A549 (cell line): ENCODE measurements at regions not wholly inside any gene's neighbourhood (a gene's known extent, or its start where the extent isn't known, plus 50 kb on each side); places are given as distances from the start of the nearest gene placed in this dataset.

Source experiments
- BHLHE40 ChIP-seq: IDR thresholded peaks from 2 replicates; pipeline ENCODE4 v1.6.1; 2012; ENCODE audit warnings: low read depth, low read length, inconsistent platforms
- CEBPB ChIP-seq, 2 experiments: fragments of >200 bp in 1 of 2; sonication (Bioruptor Twin) in 1 of 2; formaldehyde crosslinking in 1 of 2; IDR thresholded peaks; 2 replicates each; pipeline ENCODE4 v1.6.1; 2012 to 2016
- EP300 ChIP-seq, 2 experiments: fragments of >200 bp; sonication (Bioruptor Twin); formaldehyde crosslinking; IDR thresholded peaks; 2 replicates in 1 of 2; 3 replicates in 1 of 2; pipeline ENCODE4 v1.6.1; 2016 to 2017
- ESRRA ChIP-seq: fragments of 150-350 bp; IDR thresholded peaks from 2 replicates; pipeline ENCODE4 v1.6.1; 2014; ENCODE audit warnings: mild to moderate bottlenecking, low read length, borderline replicate concordance
- FOSB ChIP-seq: fragments of 250-450 bp; sonication (Bioruptor Pico); IDR thresholded peaks from 2 replicates; pipeline ENCODE4 v1.5.0; 2020; ENCODE audit warnings: mild to moderate bottlenecking, moderate library complexity
- HOXB5 ChIP-seq: fragments of 250-450 bp; sonication (Bioruptor Pico); IDR thresholded peaks from 2 replicates; pipeline ENCODE4 v1.5.0; 2020; ENCODE audit warnings: mild to moderate bottlenecking, moderate library complexity
- JUN ChIP-seq, 2 experiments: fragments of >200 bp; sonication (Bioruptor Twin); formaldehyde crosslinking; IDR thresholded peaks; 2 replicates in 1 of 2; 3 replicates in 1 of 2; pipeline ENCODE4 v1.6.1; 2016 to 2017
- MAFK ChIP-seq: fragments of 450-650 bp; IDR thresholded peaks from 2 replicates; pipeline ENCODE4 v1.6.1; 2014; ENCODE audit not compliant: partially characterized antibody
- MYC ChIP-seq: IDR thresholded peaks from 2 replicates; pipeline ENCODE4 v1.6.1; 2012; ENCODE audit warnings: mild to moderate bottlenecking, inconsistent platforms, low read length, improper control_type of control experiment, borderline replicate concordance
- PHF8 ChIP-seq: fragments of 200-600 bp; sonication (generic); IDR thresholded peaks from 2 replicates; pipeline ENCODE4 v1.6.1; 2016; ENCODE audit warnings: low read depth, mild to moderate bottlenecking, antibody characterized with exemption, moderate library complexity, borderline replicate concordance
- POLR2A ChIP-seq: IDR thresholded peaks from 2 replicates; pipeline ENCODE4 v1.6.1; 2012; ENCODE audit warnings: mild to moderate bottlenecking, low read length
- SREBF2 ChIP-seq: fragments of 450-650 bp; IDR thresholded peaks from 2 replicates; pipeline ENCODE4 v1.6.1; 2014; ENCODE audit warnings: mild to moderate bottlenecking, moderate library complexity
- ZFP36 ChIP-seq: fragments of 450-650 bp; IDR thresholded peaks from 2 replicates; pipeline ENCODE4 v1.6.1; 2014; ENCODE audit warnings: borderline replicate concordance; ENCODE audit not compliant: partially characterized antibody
- TF ChIP-seq, protein P1 (sequence below): fragments of >200 bp; sonication (Bioruptor Twin); formaldehyde crosslinking; IDR thresholded peaks from 3 replicates; pipeline ENCODE4 v1.5.1; 2016

DNA sequence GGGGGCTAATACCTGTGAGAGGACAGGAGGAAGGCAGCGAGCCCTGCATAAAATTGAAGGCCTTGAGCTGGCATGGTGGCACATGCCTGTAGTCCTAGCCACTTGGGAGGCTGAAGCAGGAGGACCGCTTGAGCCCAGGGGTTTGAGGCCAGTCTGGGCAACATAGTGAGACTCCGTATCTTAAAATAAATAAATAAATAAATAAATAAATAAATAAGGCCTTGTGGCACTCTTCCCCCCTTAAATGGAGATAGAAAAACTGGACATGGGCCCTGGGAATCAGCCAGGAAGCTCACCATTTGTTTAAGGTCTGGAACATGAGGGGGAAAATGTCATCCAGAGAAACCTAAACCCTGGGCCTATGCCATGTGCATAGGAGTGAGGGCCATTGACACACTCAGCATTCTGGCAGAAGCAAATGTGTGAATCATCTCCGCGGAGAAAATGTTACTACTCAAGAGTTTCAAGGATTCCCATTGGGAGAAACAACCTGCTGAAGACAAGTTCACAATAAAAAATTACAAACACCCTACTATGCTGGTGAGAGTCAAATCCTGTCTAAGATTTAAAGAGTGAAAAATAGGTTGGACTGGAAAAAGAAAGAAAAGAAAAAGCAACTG, 51.9 kb upstream of the UBR2 start:
- TF ChIP-seq BHLHE40 (no peak), JUN (IDR thresholded peaks at IDR 0.05) (no peak), POLR2A (no peak), SREBF2 (no peak), MYC (no peak), EP300 (IDR thresholded peaks at IDR 0.05) (no peak), FOSB (no peak), MAFK (no peak), PHF8 (no peak), ESRRA (no peak), HOXB5 (CRISPR knock-in tag) (no peak), ZFP36 (no peak), CEBPB (IDR thresholded peaks at IDR 0.05) (no peak)
- TF ChIP-seq, protein P1, sequence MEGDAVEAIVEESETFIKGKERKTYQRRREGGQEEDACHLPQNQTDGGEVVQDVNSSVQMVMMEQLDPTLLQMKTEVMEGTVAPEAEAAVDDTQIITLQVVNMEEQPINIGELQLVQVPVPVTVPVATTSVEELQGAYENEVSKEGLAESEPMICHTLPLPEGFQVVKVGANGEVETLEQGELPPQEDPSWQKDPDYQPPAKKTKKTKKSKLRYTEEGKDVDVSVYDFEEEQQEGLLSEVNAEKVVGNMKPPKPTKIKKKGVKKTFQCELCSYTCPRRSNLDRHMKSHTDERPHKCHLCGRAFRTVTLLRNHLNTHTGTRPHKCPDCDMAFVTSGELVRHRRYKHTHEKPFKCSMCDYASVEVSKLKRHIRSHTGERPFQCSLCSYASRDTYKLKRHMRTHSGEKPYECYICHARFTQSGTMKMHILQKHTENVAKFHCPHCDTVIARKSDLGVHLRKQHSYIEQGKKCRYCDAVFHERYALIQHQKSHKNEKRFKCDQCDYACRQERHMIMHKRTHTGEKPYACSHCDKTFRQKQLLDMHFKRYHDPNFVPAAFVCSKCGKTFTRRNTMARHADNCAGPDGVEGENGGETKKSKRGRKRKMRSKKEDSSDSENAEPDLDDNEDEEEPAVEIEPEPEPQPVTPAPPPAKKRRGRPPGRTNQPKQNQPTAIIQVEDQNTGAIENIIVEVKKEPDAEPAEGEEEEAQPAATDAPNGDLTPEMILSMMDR, result no peak
